GM10248 (cell line): ENCODE measurements at regions not wholly inside any gene's neighbourhood (a gene's known extent, or its start where the extent isn't known, plus 50 kb on each side); places are given as distances from the start of the nearest gene placed in this dataset.

ENCODE experiments used
- CTCF ChIA-PET: fragments of 300-600 bp; sonication (Branson Sonifier 250); formaldehyde crosslinking; extraction: SDS; loops from one replicate; lab custom pipeline; 2021; ENCODE audit warnings: antibody characterized with exemption; lab: Yijun Ruan, JAX
- POLR2A ChIA-PET: fragments of 350-650 bp; sonication (Branson Sonifier 250); formaldehyde crosslinking; extraction: SDS; loops from one replicate; lab custom pipeline; 2020; ENCODE audit warnings: antibody characterized with exemption; lab: Yijun Ruan, JAX
- DNase-seq: peaks from one replicate; pipeline ENCODE4 v3.0.0; 2012; ENCODE audit errors: extremely low spot score
- TF ChIP-seq, protein P1 (sequence below): IDR thresholded peaks from 2 replicates; pipeline ENCODE4 v1.5.1; 2012; ENCODE audit warnings: mild to moderate bottlenecking, low read depth; ENCODE audit errors: extremely low read depth, missing control alignments, control extremely low read depth

- POLR2A ChIA-PET = no interaction called here
- CTCF ChIA-PET = interaction anchor here (1.3 to 1.7 kb wide), 3 partner anchors 10 to 21 kb away, joined by 3 to 5 read pairs (median 3); no protein-coding TSS in a partner anchor
- DNase-seq = no peak
- TF ChIP-seq, protein P1, sequence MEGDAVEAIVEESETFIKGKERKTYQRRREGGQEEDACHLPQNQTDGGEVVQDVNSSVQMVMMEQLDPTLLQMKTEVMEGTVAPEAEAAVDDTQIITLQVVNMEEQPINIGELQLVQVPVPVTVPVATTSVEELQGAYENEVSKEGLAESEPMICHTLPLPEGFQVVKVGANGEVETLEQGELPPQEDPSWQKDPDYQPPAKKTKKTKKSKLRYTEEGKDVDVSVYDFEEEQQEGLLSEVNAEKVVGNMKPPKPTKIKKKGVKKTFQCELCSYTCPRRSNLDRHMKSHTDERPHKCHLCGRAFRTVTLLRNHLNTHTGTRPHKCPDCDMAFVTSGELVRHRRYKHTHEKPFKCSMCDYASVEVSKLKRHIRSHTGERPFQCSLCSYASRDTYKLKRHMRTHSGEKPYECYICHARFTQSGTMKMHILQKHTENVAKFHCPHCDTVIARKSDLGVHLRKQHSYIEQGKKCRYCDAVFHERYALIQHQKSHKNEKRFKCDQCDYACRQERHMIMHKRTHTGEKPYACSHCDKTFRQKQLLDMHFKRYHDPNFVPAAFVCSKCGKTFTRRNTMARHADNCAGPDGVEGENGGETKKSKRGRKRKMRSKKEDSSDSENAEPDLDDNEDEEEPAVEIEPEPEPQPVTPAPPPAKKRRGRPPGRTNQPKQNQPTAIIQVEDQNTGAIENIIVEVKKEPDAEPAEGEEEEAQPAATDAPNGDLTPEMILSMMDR = no peak
These were observed 64.8 kb upstream of the PRR20G start for GRCh38 chr3:127352612-127353011.

- ChIA-PET CTCF (interaction anchor here (1.3 to 1.7 kb wide), 2 partner anchors 10 to 14 kb away, joined by 3 to 5 read pairs; no protein-coding TSS in a partner anchor), POLR2A (no interaction called here)
- DNase-seq = no peak
- TF ChIP-seq, protein P1 = no peak
These were observed 64.0 kb upstream of the PRR20G start for GRCh38 chr3:127351775-127352350.

GRCh38 chr3:127351321-127351720 is 63.5 kb upstream of the PRR20G start:
- POLR2A ChIA-PET = no interaction called here
- CTCF ChIA-PET = interaction anchor here (1.3 to 1.7 kb wide), 2 partner anchors 9 to 14 kb away, joined by 3 to 5 read pairs; no protein-coding TSS in a partner anchor

DNA sequence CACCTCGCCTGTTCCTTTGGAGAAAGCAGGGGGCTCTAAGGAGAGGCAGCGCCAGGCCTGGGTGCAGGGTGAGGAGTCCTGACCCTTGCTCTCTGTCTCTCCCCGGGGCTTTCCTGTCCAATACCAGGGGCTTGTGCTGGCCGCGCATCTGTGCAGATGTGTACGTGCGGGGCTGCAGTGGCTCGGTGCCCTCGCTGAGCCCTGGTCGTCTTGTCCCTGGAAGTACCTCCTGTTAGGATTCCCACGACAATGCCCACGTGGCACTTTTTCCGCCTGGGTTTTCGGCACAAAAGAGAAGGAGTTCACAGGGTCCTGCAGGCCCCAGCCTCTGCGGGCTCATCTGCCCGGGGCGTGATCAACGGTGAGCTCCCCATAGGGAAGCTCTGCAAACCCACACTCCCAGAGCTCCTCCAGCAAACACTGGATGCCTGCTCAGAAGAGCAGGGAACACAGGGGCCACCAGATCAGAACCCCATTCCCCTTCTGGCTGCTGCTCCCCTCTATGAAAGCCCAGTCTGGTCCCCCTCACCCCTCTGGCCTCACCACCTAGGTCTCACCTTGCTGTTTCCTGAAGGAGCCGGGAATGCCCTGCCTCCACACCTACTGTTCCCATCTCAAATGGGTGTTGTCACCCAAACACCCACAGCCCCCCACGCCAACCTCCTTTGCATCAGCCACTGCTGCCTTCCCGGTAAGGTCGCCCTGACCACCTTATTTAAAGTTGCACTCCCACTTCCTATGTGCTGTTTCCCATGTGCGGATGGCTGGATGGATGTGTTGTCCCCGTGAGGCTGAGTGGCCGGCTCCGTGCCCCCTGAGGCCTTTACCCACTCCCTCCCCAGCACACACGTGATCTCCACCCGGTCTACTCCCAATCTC is 62.6 kb upstream of the PRR20G start:
- no peak for DNase-seq
- POLR2A ChIA-PET = no interaction called here
- CTCF ChIA-PET = no interaction called here
- TF ChIP-seq, protein P1 = no peak

More at GRCh38 chr3:127351321-127351720, 63.5 kb upstream of the PRR20G start:
- DNase-seq = no peak
- TF ChIP-seq, protein P1 = no peak

DNA sequence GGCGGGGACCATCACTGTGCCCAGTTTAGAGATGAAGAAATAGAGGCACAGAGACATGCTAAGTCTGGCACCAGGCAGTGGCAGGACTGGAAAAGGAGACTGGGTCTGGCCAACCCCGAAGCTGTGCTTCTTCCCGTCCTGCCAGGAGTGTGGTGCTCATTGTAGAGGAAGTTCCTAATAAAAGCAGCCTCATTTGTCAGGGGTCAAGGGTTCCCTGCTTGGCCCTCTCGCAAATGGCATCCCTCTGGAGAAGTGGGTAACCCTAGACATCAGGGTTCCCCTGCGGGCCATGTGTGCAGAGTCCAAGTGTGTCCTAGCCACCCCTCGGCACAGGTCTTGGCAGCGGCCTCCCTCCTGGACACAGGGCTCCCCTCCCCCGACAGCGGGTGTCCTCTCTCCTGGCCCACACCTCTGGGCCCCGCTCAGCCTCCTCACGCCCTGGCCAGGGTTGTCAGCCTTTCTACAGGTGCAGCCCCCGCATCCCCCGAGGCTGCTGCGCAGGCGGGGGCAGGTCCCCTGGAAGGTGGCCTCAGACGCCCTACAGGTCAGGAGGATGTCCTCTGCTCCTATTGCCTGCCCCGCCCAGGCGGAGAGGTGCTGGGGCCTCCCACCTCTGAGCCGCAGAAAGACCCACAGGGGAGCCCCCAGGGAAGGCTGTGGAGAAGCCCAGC is 61.8 kb upstream of the PRR20G start:
- TF ChIP-seq, protein P1 = no peak
- ChIA-PET CTCF (interaction anchor here (1.1 kb wide), 1 partner anchor 31 kb away, joined by 3 read pairs; no protein-coding TSS in a partner anchor), POLR2A (no interaction called here)
- no peak for DNase-seq

DNA sequence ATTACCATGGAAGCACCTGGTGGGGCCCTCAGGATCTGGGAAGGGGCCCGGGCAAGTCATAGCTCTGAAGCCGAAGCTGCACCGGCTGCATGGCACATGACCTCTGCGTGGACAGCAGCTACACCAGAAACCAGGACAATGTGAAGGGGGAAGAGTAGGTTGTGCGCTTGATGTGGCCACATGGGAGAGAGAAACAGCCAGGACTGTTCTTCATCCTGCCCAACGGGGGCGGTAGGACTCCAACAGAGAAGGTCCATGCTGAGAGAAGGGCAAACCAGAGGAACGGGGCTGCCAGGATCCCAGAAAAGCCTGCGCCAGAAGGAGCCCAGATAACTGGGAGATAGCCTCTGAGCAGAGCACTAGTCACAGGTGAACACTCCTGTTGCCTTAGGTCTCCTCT is 54.9 kb upstream of the PRR20G start:
- ChIA-PET CTCF (interaction anchor here (0.8 to 0.9 kb wide), 2 partner anchors 9 to 58 kb away, joined by 3 read pairs; no protein-coding TSS in a partner anchor), POLR2A (no interaction called here)
- DNase-seq = no peak
- TF ChIP-seq, protein P1 = no peak
